ENCODE measurements at regions not wholly inside any gene's neighbourhood (a gene's known extent, or its start where the extent isn't known, plus 50 kb on each side); places are given as distances from the start of the nearest gene placed in this dataset.

- no peaks in the 10 kb centered on the region for H3K27me3 ChIP-seq
- no peaks in the 10 kb centered on the region for H3K4me1 ChIP-seq
- WGBS, 2 donors: 85 to 86% methylated on average over 3 of the region's 3 CpGs
- no peak overlapping the region for H3K4me3 ChIP-seq (replicated peaks in 1 of 3)
- intact Hi-C loops (cut with DNase I): no loop called here
- H3K9me3 ChIP-seq: no peaks in the 10 kb centered on the region
- TF ChIP-seq POLR2A (IDR thresholded peaks at IDR 0.05) (no peak), CTCF (IDR thresholded peaks at IDR 0.05) (no peak)
- H3K36me3 ChIP-seq: no peaks in the 10 kb centered on the region
- DNase-seq: no peak
- no peak overlapping the region for H3K27ac ChIP-seq
Observed at GRCh38 chr4:161182913-161183312, 980.9 kb downstream of the FSTL5 start.

GRCh38 chr4:161178310-161178709 lies 985.5 kb downstream of the FSTL5 start:
- H3K36me3 ChIP-seq: no peaks in the 10 kb centered on the region
- 74 to 75% methylated on average over 5 of the region's 5 CpGs for WGBS, 2 donors
- intact Hi-C loops (cut with DNase I): no loop called here
- DNase-seq: no peak
- H3K4me1 ChIP-seq: no peaks in the 10 kb centered on the region
- no peaks in the 10 kb centered on the region for H3K9me3 ChIP-seq
- no peaks in the 10 kb centered on the region for H3K27me3 ChIP-seq
- TF ChIP-seq POLR2A (IDR thresholded peaks at IDR 0.05): no peak
- TF ChIP-seq CTCF (IDR thresholded peaks at IDR 0.05): no peak
- no peak overlapping the region for H3K4me3 ChIP-seq (replicated peaks in 1 of 3)
- no peak overlapping the region for H3K27ac ChIP-seq

- Histone ChIP-seq H3K36me3 (no peaks in the 10 kb centered on the region), H3K27ac (no peak overlapping the region), H3K27me3 (no peaks in the 10 kb centered on the region), H3K4me1 (no peaks in the 10 kb centered on the region), H3K4me3 (replicated peaks in 1 of 3) (no peak overlapping the region), H3K9me3 (no peaks in the 10 kb centered on the region)
- intact Hi-C loops (cut with DNase I): no loop called here
- no peak for DNase-seq
- no peak for TF ChIP-seq POLR2A (IDR thresholded peaks at IDR 0.05)
- TF ChIP-seq CTCF (IDR thresholded peaks at IDR 0.05): no peak
- 87 to 93% methylated on average over 1 of the region's 1 CpG for WGBS, 2 donors
Observed at GRCh38 chr4:161172396-161173026, 991.3 kb downstream of the FSTL5 start.

- Histone ChIP-seq H3K27ac (no peak overlapping the region), H3K4me3 (replicated peaks in 1 of 3) (no peak overlapping the region), H3K36me3 (no peaks in the 10 kb centered on the region), H3K9me3 (no peaks in the 10 kb centered on the region), H3K27me3 (no peaks in the 10 kb centered on the region), H3K4me1 (peaks cover 0 to 4% of the 10 kb centered on the region in 2 donors)
- TF ChIP-seq POLR2A (IDR thresholded peaks at IDR 0.05) (no peak), CTCF (IDR thresholded peaks at IDR 0.05) (no peak)
- intact Hi-C loops (cut with DNase I): no loop called here
- DNase-seq: no peak
Observed at GRCh38 chr4:161167539-161167938, 996.3 kb downstream of the FSTL5 start.

GRCh38 chr4:161160718-161161117 lies 1003.1 kb downstream of the FSTL5 start:
- Histone ChIP-seq H3K27me3 (no peaks in the 10 kb centered on the region), H3K36me3 (no peaks in the 10 kb centered on the region), H3K4me3 (replicated peaks in 1 of 3) (no peak overlapping the region), H3K27ac (no peak overlapping the region), H3K4me1 (peaks cover 0 to 4% of the 10 kb centered on the region in 2 donors), H3K9me3 (no peaks in the 10 kb centered on the region)
- WGBS, 2 donors: 56 to 68% methylated on average over 3 of the region's 3 CpGs
- intact Hi-C loops (cut with DNase I): no loop called here
- TF ChIP-seq POLR2A (IDR thresholded peaks at IDR 0.05) (no peak), CTCF (IDR thresholded peaks at IDR 0.05) (no peak)
- no peak for DNase-seq

Measured in thyroid gland (tissue), 4 donors.